Stimulated activated CD8-positive, alpha-beta memory T cell treated with anti-CD3 and anti-CD28 coated beads, Interleukin-4, amount 100 ng/mL, for 24 hours (primary cell): ENCODE measurements at regions not wholly inside any gene's neighbourhood (a gene's known extent, or its start where the extent isn't known, plus 50 kb on each side); places are given as distances from the start of the nearest gene placed in this dataset.

Experiments used
- DNase-seq: peaks from one replicate; pipeline ENCODE4 v3.0.0-alpha.2; 2020; ENCODE audit warnings: low read depth

GRCh38 chr12:93043192-93043876 is 114.2 kb upstream of the EEA1 start:
- DNase-seq: no peak

DNA sequence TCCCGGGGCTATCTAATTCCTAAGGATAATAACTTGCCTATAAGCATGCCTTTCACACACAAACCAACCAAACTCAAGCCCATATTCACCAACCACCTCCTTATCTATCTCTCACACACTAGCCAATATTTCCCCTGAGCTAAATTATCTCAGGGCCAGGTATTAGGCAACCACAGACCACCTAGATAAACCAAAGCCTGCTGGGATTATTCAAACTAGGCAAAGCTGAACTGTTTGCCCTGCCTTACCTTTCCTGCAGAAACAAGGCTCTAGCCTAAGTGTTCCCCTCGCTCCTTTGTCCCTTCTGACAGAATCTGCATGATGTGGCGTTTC is 114.7 kb upstream of the EEA1 start:
- no peak for DNase-seq

DNA sequence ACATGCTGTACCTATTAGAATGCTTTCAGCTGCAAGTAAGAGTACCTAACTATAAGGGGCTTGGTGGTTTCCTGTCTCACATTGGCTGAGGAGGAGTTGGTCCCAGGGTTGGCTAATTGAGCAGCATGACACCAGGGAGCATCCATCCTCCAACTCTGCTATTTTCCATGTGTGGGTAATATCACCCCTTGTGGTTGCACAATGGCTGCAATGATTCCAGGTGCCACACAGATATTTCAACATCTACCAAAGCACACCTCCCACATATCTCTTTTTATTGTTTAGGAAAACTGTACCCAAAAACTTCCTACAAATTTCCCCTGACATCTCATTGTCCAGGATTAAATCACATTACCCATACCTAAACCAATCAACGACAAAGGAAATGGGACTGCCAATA is 118.0 kb upstream of the EEA1 start:
- DNase-seq: no peak

DNA sequence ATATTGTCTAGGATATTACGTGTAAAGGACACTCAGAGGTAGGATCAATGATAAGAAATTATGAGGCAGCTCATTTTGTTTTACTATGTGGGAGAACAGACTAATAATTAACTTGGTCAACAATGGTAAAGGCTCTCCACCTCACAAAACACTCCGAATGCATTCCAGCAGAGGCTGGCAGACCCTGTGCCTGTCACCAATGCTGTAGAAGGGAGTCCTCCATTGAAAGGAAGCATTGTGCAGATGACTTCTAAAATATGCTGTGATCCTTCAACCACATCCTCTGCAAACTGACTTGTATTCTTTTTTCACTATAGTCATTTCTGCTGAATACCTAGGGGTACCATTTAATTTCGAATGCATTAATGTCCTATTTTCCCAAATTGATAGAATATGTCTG is 119.6 kb upstream of the EEA1 start:
- DNase-seq: no peak

DNA sequence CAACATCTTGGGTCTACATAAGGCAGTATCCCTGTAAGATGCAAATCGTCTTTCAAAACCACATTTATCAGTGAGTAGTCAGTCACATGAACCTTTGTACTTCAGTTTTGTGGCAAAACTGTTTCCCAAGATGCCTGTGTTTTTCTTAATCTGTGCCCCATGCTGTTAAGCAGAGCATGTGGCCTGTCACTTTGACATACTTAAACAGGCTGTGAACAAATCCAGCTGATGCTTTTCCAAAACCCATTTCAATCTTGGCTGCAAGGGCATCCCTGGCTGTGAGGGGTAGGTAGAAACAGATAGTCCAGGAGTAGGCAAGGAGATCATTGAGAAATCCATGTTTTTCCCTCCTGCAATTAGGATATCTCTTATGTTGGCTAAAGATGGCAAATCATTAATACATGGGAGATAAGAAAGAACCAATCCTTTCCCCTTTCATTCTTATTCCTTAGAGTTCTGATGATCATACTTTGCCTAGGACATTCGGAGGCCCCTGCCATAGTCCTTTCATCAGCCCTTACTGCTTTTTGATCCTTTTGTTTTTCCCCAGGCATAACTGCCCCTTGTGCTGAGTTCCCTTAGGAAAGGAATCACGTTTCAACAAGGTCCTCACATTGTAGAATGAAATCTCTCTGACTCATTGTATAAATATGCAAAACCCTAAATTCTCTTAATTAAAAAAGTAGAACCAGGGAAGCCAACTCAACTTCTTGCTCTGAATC is 121.1 kb upstream of the EEA1 start:
- DNase-seq: no peak

- DNase-seq: no peak
Measured at GRCh38 chr12:93050748-93051081, 121.6 kb upstream of the EEA1 start.

DNA sequence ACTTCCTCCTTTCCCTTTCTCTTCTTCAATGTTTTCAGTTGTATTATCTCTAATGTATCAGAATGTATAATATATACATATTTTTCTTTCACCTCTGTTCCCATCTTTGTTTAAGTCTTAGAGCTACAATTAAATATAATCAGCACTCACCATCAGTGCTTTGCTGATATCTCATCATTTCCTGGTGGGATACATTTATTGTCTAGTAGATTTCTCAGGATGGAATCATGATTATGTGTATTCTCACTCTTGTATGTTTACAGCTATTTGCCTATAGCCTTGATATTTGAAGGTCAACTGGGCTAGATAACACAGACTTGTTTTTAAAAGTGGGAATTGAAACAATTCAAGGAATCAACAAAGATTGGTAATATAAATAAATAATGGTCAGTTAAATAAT is 124.9 kb upstream of the EEA1 start:
- no peak for DNase-seq

- no peak for DNase-seq
Measured at GRCh38 chr12:93055221-93055620, 126.1 kb upstream of the EEA1 start.

DNA sequence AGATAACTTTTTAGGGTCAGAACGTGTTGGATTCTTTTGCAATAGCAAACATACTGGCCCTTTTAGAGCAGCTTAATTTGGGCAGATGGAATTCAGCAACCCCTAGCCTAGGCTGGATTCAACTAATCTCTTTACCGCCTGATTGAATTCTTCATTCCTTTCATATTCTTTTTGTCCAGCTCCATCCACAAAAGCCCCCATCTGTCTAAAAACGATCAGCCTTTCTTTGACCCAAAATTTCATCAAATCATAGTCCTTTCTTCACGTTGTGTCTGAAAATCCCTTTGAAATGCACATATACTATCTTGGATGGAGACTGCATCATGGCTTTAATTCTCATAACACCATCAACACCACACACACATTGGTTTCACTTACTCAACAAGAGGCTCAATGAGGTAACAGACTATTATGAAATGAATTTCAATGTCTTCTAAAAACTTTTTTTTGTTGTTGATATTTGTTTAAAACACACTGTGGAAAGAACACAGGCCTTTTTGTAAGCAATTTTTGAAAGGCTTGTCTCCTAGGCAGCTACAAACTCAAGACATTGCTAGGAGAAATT is 128.0 kb upstream of the EEA1 start:
- no peak for DNase-seq

DNA sequence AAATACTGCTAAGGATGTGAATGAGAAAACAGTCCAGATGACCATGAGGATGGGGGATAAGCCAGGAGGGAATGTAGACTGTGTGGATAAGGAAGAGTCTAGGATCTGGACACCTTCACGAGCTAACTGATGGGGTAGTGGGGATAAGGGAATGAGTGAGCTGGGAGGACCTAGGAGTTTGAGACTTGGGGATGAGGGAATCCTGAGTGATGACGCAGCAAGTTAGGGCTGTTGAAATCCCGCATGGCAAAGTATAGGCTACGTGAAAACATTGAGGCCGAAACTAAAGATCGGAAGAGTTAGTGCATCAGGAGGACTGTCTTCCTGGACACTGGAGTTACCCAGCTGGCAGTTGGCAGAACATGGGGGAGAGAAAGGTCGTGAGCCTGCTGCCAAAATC is 129.2 kb upstream of the EEA1 start:
- no peak for DNase-seq

DNA sequence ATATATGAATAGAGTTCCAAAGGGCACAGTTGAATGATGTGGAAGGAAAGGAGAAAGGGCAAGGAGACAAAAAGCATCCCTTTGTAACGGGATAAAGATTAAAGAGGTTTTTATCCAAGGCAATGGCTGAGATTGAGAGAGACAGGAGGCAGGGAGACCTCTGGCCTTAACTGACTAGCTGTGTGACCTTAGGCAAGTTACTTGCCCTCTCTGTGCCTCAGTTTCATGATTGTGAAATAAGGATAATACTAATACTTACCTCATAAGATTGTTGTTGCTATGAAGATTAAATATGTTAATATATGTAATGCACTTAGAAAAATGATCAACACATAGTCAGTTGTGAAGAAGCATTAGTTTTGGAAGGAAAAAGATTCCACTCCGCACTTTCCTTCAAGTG is 130.2 kb upstream of the EEA1 start:
- no peak for DNase-seq

GRCh38 chr12:93059925-93060665 is 131.0 kb upstream of the EEA1 start:
- DNase-seq: no peak

DNA sequence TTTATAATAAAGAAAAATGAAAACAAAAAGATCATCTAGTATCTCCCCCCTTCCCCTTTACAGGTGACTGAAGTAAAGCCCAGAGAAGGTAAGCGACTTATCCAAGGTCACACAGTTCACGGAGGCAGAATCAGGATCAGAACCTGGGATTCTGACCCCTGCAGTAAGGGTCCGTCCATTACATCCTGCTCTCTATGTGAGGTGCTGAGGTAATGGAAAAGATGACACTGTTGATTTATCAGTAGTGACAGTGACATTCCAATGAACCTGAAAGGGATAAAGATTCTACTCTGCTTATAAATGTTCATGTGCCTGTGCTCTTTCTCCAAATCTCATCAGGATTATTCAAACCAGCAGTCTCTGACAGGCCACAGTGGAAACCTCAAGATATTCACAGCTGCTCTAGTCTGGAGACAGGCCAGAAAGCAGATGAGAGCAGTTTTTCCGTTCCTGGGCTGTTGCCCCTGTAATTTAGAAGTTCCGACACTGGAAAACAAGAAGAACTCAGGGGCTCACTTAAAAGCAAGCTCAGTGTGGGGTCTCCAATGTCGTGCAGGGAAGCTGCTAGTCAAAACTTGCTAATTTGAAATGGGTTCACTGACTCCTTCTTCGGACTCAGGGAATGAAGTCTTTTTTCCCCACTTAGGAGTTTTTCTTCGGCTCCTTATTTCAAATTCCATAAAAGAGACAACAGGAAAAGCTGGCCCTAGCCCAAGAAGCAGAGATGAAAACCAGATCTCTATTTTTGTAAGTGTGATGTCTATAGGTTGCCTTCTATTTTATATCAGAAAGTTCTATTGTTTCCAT is 131.8 kb upstream of the EEA1 start:
- no peak for DNase-seq

DNA sequence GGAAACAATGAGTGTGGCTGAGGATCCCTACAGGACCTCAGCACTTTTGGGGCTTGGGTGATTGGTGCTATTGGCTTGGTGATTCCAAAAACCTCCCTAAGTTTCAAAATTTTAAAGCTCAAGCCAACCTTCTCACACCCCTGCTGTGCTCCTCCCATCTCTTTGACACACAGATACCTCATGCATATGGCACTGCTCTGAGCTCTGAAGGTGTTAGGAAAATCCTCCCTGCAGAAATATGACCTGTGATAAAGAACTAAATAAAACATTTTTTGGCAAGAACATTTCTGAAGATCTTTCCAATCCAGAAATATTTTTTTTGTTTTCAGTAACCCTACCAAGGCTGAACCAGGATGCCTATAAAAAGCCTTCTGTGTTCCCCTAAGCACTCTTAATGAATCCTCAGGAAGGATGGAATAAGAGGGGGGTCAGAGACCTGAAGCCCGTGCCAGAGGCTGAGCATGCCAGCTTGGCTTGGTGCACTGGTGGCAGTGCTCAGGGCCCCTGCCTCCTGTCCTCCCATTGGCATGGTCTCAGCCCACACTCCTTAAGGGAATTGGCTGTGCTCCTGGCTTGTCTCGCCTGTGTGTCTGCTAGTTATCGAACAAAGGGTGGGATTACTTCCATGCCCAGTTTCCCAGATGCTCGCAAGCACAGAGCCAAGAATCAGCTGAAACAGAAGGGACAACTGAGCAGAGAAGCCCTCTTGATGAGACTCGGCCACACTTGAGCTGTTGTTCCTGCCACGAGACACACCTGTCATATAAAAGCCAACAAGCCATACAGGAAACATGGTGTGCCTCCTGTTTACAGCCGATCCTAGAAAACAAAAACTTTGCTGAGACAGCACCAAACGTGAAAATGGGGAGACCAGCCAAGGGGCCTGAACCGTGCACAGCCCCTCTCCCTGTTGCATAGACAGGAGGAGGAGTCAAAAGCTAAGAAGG is 132.7 kb upstream of the EEA1 start:
- no peak for DNase-seq

DNA sequence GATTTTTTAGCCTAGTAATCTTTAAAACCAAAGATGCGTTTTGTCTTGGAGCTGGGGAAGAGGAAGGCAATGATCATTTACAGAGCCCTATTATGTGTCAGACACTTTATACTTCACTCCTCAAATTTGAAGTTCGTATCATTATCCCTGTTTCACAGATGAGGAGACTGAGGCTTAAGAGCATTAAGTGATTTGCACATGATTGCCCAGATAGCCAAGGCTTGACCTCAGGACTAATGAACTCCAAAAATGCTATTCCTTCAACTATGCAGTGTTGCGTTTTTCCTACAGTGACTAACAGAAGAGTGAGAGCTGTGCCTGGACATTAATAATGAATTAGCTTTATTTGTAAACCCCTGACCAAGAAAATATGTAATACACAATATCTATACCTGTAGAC is 136.8 kb upstream of the EEA1 start:
- no peak for DNase-seq

- DNase-seq: no peak
Measured at GRCh38 chr12:93072340-93072739, 143.2 kb upstream of the EEA1 start.

DNA sequence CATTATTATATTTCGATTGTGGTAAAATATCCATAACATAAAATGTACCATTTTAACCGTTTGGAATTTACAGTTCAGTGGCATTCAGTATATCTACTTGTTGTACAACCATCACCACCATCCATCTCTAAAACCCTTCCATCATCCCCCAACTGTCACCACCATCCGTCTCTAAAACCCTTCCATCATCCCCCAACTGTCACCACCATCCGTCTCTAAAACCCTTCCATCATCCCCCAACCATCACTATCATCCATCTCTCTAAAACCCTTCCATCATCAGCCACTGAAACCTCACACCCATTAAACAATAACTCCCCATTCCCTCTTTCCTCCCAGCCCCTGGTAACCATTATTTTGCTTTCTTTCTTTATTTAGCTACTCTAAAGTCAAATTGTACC is 144.2 kb upstream of the EEA1 start:
- DNase-seq: no peak

DNA sequence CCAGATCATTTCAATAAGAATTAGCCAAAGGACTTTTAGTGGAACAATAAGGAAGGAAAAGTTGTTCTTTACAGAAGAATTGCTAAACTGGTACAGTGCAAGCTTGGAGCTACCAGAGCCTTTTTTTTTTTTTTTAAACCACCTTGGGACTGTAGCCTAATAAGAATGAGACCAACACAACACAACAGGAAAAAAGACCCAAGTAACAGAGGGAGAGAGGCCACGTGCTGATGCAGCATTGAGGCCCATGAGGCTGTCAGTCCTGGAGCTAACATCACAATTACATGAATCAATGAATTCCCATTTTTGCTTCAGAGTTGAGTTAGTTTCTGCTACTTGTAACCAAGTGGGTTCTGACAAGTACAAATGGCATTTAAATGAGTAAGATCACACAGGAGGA is 149.0 kb upstream of the EEA1 start:
- no peak for DNase-seq

GRCh38 chr12:93078577-93078976 is 149.5 kb upstream of the EEA1 start:
- no peak for DNase-seq

DNA sequence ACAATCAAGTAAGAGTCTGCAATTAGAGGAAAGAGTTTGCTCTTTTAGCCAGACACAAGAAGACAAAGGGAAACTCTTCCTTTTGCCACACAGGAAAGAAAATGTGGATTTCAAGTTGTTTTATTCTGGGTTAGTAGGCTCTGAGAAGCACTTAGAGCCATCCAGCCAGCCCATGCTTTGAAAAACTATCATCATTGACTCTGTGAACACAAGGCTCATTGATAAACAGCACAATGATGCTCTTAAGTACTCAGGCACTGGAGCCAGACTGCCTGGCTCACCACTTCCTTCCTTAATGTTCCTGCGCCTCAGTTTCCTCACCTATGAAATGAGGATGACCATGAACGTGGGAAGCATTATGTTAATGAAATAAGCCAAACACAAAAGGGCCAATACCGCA is 150.2 kb upstream of the EEA1 start:
- DNase-seq: no peak

GRCh38 chr12:93079976-93080375 is 150.9 kb upstream of the EEA1 start:
- DNase-seq: no peak
